H9 (cell line): ENCODE measurements at regions not wholly inside any gene's neighbourhood (a gene's known extent, or its start where the extent isn't known, plus 50 kb on each side); places are given as distances from the start of the nearest gene placed in this dataset.

ENCODE experiments used
- DNase-seq: peaks from one replicate; pipeline ENCODE4 v3.0.0-alpha.2; 2017
- H2AFZ ChIP-seq: one replicate; pipeline ENCODE4 v1.6.1; 2013; ENCODE audit warnings: mild to moderate bottlenecking, low read length, control low read depth, moderate library complexity
- H2AK5ac ChIP-seq: 2 replicates; pipeline ENCODE4 v1.6.1; 2013; ENCODE audit warnings: low read length, control low read depth, mixed read lengths; ENCODE audit not compliant: insufficient read length
- H2BK120ac ChIP-seq: one replicate; pipeline ENCODE4 v1.6.1; 2013; ENCODE audit warnings: low read depth, mild to moderate bottlenecking, low read length, control low read depth, inconsistent platforms; ENCODE audit not compliant: poor library complexity, severe bottlenecking
- H2BK12ac ChIP-seq: 2 replicates; pipeline ENCODE4 v1.6.1; 2013; ENCODE audit warnings: low read length, control low read depth, mixed read lengths, low read depth; ENCODE audit not compliant: insufficient read length
- H2BK15ac ChIP-seq: 2 replicates; pipeline ENCODE4 v1.6.1; 2013; ENCODE audit warnings: low read depth, low read length, control low read depth
- H2BK20ac ChIP-seq: one replicate; pipeline ENCODE4 v1.6.1; 2013; ENCODE audit warnings: low read depth, mild to moderate bottlenecking, low read length, control low read depth, inconsistent platforms; ENCODE audit not compliant: poor library complexity, severe bottlenecking
- H2BK5ac ChIP-seq: 2 replicates; pipeline ENCODE4 v1.6.1; 2013; ENCODE audit warnings: low read length, control low read depth, mixed read lengths; ENCODE audit not compliant: insufficient read length
- H3K14ac ChIP-seq: 2 replicates; pipeline ENCODE4 v1.6.1; 2013; ENCODE audit warnings: low read length, control low read depth; ENCODE audit not compliant: insufficient read depth
- H3K18ac ChIP-seq: 2 replicates; pipeline ENCODE4 v1.6.1; 2013; ENCODE audit warnings: low read depth, mild to moderate bottlenecking, mixed read lengths, low read length, control low read depth; ENCODE audit not compliant: insufficient read length
- H3K23ac ChIP-seq: 2 replicates; pipeline ENCODE4 v1.6.1; 2013; ENCODE audit warnings: low read length, control low read depth, mixed read lengths, low read depth; ENCODE audit not compliant: insufficient read length
- H3K23me2 ChIP-seq: 2 replicates; pipeline ENCODE4 v1.6.1; 2013; ENCODE audit warnings: low read depth, mild to moderate bottlenecking, mixed read lengths, low read length, control low read depth; ENCODE audit not compliant: insufficient read length, poor library complexity, severe bottlenecking
- H3K27ac ChIP-seq: 2 replicates; pipeline ENCODE4 v1.5.1; 2013; ENCODE audit warnings: low read length, control low read depth, mixed read lengths, low read depth; ENCODE audit not compliant: insufficient read length
- H3K27me3 ChIP-seq: 2 replicates; pipeline ENCODE4 v1.6.1; 2013; ENCODE audit warnings: low read length, control low read depth, inconsistent platforms; ENCODE audit not compliant: insufficient read depth
- H3K4ac ChIP-seq: 2 replicates; pipeline ENCODE4 v1.6.1; 2013; ENCODE audit warnings: low read depth, mild to moderate bottlenecking, control low read depth, inconsistent platforms, low read length, moderate library complexity
- H3K4me1 ChIP-seq: 2 replicates; pipeline ENCODE4 v1.6.1; 2013; ENCODE audit warnings: low read length, control low read depth, inconsistent platforms; ENCODE audit not compliant: insufficient read depth
- H3K4me2 ChIP-seq: 2 replicates; pipeline ENCODE4 v1.6.1; 2013; ENCODE audit warnings: low read length, control low read depth, mixed read lengths; ENCODE audit not compliant: insufficient read length, insufficient read depth
- H3K56ac ChIP-seq: 2 replicates; pipeline ENCODE4 v1.6.1; 2013; ENCODE audit warnings: low read depth, mild to moderate bottlenecking, mixed read lengths, low read length, control low read depth; ENCODE audit not compliant: insufficient read length
- H3K79me1 ChIP-seq: 2 replicates; pipeline ENCODE4 v1.6.1; 2013; ENCODE audit warnings: low read depth, mild to moderate bottlenecking, moderate library complexity, low read length, control low read depth, inconsistent platforms; ENCODE audit not compliant: insufficient read depth, poor library complexity, severe bottlenecking
- H3K79me2 ChIP-seq: 2 replicates; pipeline ENCODE4 v1.6.1; 2013; ENCODE audit warnings: low read length, control low read depth, inconsistent platforms; ENCODE audit not compliant: insufficient read depth
- H3K9ac ChIP-seq: 2 replicates; pipeline ENCODE4 v1.6.1; 2013; ENCODE audit warnings: low read length, control low read depth, mixed read lengths; ENCODE audit not compliant: insufficient read length; ENCODE audit errors: extremely low read depth
- H3K9me3 ChIP-seq: one replicate; pipeline ENCODE4 v1.6.1; 2013; ENCODE audit warnings: low read depth, low read length, inconsistent platforms; ENCODE audit not compliant: control insufficient read depth
- H3T11ph ChIP-seq: one replicate; pipeline ENCODE4 v1.6.1; 2013; ENCODE audit warnings: mild to moderate bottlenecking, low read length, control low read depth, inconsistent platforms
- H4K20me1 ChIP-seq: one replicate; pipeline ENCODE4 v1.6.1; 2013; ENCODE audit not compliant: control insufficient read depth, insufficient read length, insufficient read depth
- H4K5ac ChIP-seq: 2 replicates; pipeline ENCODE4 v1.6.1; 2013; ENCODE audit warnings: low read depth, mild to moderate bottlenecking, mixed read lengths, low read length, control low read depth; ENCODE audit not compliant: insufficient read length
- H4K8ac ChIP-seq: replicated peaks from 2 replicates; pipeline ENCODE4 v1.6.1; 2013; ENCODE audit warnings: low read length, control low read depth, mixed read lengths, low read depth; ENCODE audit not compliant: insufficient read length
- H4K91ac ChIP-seq: 2 replicates; pipeline ENCODE4 v1.6.1; 2013; ENCODE audit warnings: low read depth, mild to moderate bottlenecking, moderate library complexity, mixed read lengths, low read length, control low read depth; ENCODE audit not compliant: insufficient read length
- H3K27ac Mint-ChIP-seq, 3 experiments: 2 replicates in 2 of 3; 3 replicates in 1 of 3; pipeline ENCODE4 v1.8.0; 2020 to 2021; ENCODE audit warnings: mixed read lengths in 3 of 3, mild to moderate bottlenecking in 1 of 3, moderate library complexity in 1 of 3
- H3K27me3 Mint-ChIP-seq: 2 replicates; pipeline ENCODE4 v1.8.0; 2021; ENCODE audit warnings: low read depth, mild to moderate bottlenecking, moderate library complexity, mixed read lengths
- H3K36me3 Mint-ChIP-seq, 3 experiments: 2 replicates in 2 of 3; 3 replicates in 1 of 3; pipeline ENCODE4 v1.8.0; 2020 to 2021; ENCODE audit warnings: low read depth in 3 of 3, mixed read lengths in 3 of 3; ENCODE audit not compliant: insufficient read depth in 1 of 3
- H3K4me1 Mint-ChIP-seq, 2 experiments: 2 replicates each; pipeline ENCODE4 v1.8.0; 2020; ENCODE audit warnings: mixed read lengths in 2 of 2
- H3K4me3 Mint-ChIP-seq, 2 experiments: 2 replicates in 1 of 2; 3 replicates in 1 of 2; pipeline ENCODE4 v1.8.0; 2020 to 2021; ENCODE audit warnings: mild to moderate bottlenecking in 2 of 2, mixed read lengths in 2 of 2, moderate library complexity in 1 of 2
- H3K9me3 Mint-ChIP-seq, 2 experiments: 2 replicates in 1 of 2; 3 replicates in 1 of 2; pipeline ENCODE4 v1.8.0; 2020; ENCODE audit warnings: mild to moderate bottlenecking in 2 of 2, mixed read lengths in 2 of 2, moderate library complexity in 1 of 2
- WGBS: extraction: QIAGEN DNeasy Blood & Tissue Kit; methylation state at CpG from one replicate; pipeline ENCODE4 v1.1.7; 2013; ENCODE audit warnings: missing lambda C conversion rate, low lambda C conversion rate, mixed read lengths; ENCODE audit not compliant: insufficient read length; ENCODE audit errors: extremely low coverage; 5-methylcytosine and 5-hydroxymethylcytosine counted together
- TF ChIP-seq, protein P1 (sequence below): fragments of 200-600 bp; sonication (generic); conservative IDR thresholded peaks from 3 replicates; pipeline ENCODE4 v1.8.0; 2021; ENCODE audit warnings: antibody characterized with exemption, mild to moderate bottlenecking

DNA sequence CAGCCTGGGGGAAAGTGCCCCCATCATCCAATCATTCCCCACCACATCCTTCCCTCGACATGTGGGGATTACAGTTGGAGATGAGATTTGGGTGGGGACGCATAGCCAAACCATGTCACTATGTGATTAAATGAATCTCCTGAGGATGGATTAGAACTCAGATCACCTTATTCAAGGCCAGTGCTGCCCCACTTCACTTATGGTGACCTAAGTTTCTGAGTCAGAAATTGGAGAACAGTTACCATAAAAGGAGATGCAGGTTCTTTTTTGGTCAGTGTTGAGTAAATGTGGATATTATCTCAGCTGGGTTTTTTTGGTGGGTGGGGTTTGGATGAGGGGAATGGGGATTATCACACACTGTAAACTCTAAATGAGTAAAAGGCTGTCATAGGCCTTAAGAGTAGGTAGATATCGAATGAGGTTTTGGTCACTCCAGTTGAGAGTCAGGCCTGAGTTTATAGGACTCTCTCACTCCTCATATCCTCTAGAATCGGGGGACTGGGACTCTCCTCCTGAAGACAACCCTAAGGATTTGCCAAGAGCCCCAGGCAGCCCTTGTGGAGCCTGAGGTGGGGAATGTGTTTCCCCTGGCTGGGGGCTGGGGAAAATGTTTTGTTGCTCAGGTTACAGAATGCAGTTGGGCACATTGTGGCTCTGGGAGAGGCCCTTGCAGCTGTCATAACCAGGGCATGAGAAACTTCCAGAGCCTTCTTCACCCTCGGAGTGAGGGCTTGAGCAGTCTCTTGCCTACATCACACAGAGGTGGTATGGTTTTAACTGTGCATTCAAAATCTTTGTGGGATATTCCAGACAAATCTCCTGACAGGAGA is 213.0 kb downstream of the BAMBI start:
- no peak overlapping the region for H3T11ph ChIP-seq
- H3K4me3 Mint-ChIP-seq = no peak overlapping the region
- H3K4me1 Mint-ChIP-seq = peaks cover 0 to 2% of the 10 kb centered on the region in 2 experiments; a peak in 1 of 4 replicates

More for the DNA sequence above, 213.0 kb downstream of the BAMBI start:
- Histone ChIP-seq H2BK120ac (no peak overlapping the region), H2BK15ac (no peak overlapping the region), H3K79me2 (no peaks in the 10 kb centered on the region), H3K27me3 (no peaks in the 10 kb centered on the region), H3K79me1 (no peaks in the 10 kb centered on the region), H2BK12ac (no peak overlapping the region), H3K18ac (no peak overlapping the region), H2AFZ (no peak overlapping the region), H3K4me2 (no peak overlapping the region), H3K9ac (no peak overlapping the region), H3K4ac (no peak overlapping the region), H4K20me1 (no peaks in the 10 kb centered on the region), H3K27ac (no peak overlapping the region), H4K5ac (no peak overlapping the region), H3K23me2 (no peaks in the 10 kb centered on the region), H3K23ac (no peak overlapping the region), H2BK20ac (no peak overlapping the region), H2BK5ac (no peak overlapping the region), H3K4me1 (no peaks in the 10 kb centered on the region), H3K56ac (no peak overlapping the region), H4K91ac (no peak overlapping the region), H3K9me3 (no peaks in the 10 kb centered on the region), H4K8ac (no peak overlapping the region), H2AK5ac (no peak overlapping the region), H3K14ac (no peak overlapping the region)
- Mint-ChIP-seq H3K27me3 (peaks cover 2% of the 10 kb centered on the region), H3K36me3 (no peaks in the 10 kb centered on the region; a peak in 1 of 7 replicates), H3K9me3 (no peaks in the 10 kb centered on the region), H3K27ac (peak overlapping the region in 1 of 3 experiments; percentile 18; a peak in 1 of 7 replicates)
- TF ChIP-seq, protein P1, sequence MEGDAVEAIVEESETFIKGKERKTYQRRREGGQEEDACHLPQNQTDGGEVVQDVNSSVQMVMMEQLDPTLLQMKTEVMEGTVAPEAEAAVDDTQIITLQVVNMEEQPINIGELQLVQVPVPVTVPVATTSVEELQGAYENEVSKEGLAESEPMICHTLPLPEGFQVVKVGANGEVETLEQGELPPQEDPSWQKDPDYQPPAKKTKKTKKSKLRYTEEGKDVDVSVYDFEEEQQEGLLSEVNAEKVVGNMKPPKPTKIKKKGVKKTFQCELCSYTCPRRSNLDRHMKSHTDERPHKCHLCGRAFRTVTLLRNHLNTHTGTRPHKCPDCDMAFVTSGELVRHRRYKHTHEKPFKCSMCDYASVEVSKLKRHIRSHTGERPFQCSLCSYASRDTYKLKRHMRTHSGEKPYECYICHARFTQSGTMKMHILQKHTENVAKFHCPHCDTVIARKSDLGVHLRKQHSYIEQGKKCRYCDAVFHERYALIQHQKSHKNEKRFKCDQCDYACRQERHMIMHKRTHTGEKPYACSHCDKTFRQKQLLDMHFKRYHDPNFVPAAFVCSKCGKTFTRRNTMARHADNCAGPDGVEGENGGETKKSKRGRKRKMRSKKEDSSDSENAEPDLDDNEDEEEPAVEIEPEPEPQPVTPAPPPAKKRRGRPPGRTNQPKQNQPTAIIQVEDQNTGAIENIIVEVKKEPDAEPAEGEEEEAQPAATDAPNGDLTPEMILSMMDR = no peak
- no peak for DNase-seq
- WGBS = no CpG with 5 or more reads among the region's 5 CpGs
